NT2/D1 (cell line): ENCODE measurements at regions not wholly inside any gene's neighbourhood (a gene's known extent, or its start where the extent isn't known, plus 50 kb on each side); places are given as distances from the start of the nearest gene placed in this dataset.

Source experiments
- DNase-seq: peaks from one replicate; pipeline ENCODE4 v3.0.0-alpha.2; 2011; ENCODE audit warnings: low read depth, low spot score
- H3K27me3 ChIP-seq: 2 replicates; pipeline ENCODE4 v1.6.0; 2011; ENCODE audit warnings: mild to moderate bottlenecking; ENCODE audit not compliant: insufficient read length, insufficient read depth
- H3K36me3 ChIP-seq: 2 replicates; pipeline ENCODE4 v1.6.1; 2011; ENCODE audit warnings: mild to moderate bottlenecking, low read length, mixed read lengths; ENCODE audit not compliant: insufficient read depth, insufficient read length
- H3K4me1 ChIP-seq: 2 replicates; pipeline ENCODE4 v1.5.1; 2011; ENCODE audit not compliant: insufficient read depth, insufficient read length
- H3K4me3 ChIP-seq: 2 replicates; pipeline ENCODE4 v1.5.1; 2011; ENCODE audit warnings: low read depth; ENCODE audit not compliant: insufficient read length
- H3K9ac ChIP-seq: 2 replicates; pipeline ENCODE4 v1.6.0; 2011; ENCODE audit warnings: low read depth; ENCODE audit not compliant: insufficient read length
- H3K9me3 ChIP-seq: 2 replicates; pipeline ENCODE4 v1.5.1; 2011; ENCODE audit warnings: mild to moderate bottlenecking, low read length; ENCODE audit not compliant: insufficient read depth
- SUZ12 ChIP-seq: IDR thresholded peaks from 2 replicates; pipeline ENCODE4 v1.6.1; 2011; ENCODE audit not compliant: insufficient read length, insufficient read depth; ENCODE audit errors: extremely low read depth
- YY1 ChIP-seq: IDR thresholded peaks from 2 replicates; pipeline ENCODE4 v1.6.1; 2011; ENCODE audit not compliant: insufficient read length, insufficient read depth
- ZNF274 ChIP-seq: IDR thresholded peaks from 2 replicates; pipeline ENCODE4 v1.6.1; 2011; ENCODE audit warnings: mild to moderate bottlenecking, low read depth, low read length

GRCh38 chr3:117297065-117297464, 587.5 kb downstream of the TUSC7 start:
- no peak for DNase-seq
- Histone ChIP-seq H3K4me1 (no peaks in the 10 kb centered on the region), H3K9me3 (no peaks in the 10 kb centered on the region), H3K4me3 (no peak overlapping the region), H3K9ac (no peak overlapping the region), H3K27me3 (no peaks in the 10 kb centered on the region), H3K36me3 (no peaks in the 10 kb centered on the region)
- no peak for TF ChIP-seq YY1
- no peak for TF ChIP-seq ZNF274
- no peak for TF ChIP-seq SUZ12

GRCh38 chr3:117297541-117297940, 588.0 kb downstream of the TUSC7 start:
- no peak for DNase-seq
- H3K27me3 ChIP-seq, result no peaks in the 10 kb centered on the region
- no peak overlapping the region for H3K4me3 ChIP-seq
- no peak for TF ChIP-seq ZNF274
- TF ChIP-seq SUZ12, result no peak
- no peak for TF ChIP-seq YY1
- no peaks in the 10 kb centered on the region for H3K9me3 ChIP-seq
- no peak overlapping the region for H3K9ac ChIP-seq
- no peaks in the 10 kb centered on the region for H3K36me3 ChIP-seq
- no peaks in the 10 kb centered on the region for H3K4me1 ChIP-seq

DNA sequence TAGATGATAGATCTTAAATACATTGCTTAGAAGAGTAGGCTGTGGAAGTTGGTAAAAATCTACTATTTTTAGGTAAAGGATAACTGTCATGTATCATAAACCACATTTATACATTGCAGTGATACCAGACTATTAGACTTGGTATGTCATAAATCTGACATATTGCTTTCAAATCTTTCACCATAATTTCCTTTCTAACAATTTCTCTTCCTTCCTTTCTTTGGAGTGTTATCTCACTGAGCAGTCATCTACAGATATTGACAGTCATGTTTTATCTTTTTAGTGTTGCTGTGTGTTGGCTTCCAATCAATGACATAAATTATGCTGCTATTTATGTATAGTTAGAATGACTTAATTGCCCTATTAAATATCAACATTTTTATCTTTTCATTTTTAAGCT, 588.7 kb downstream of the TUSC7 start:
- Histone ChIP-seq H3K36me3 (no peaks in the 10 kb centered on the region), H3K9me3 (no peaks in the 10 kb centered on the region), H3K4me1 (no peaks in the 10 kb centered on the region), H3K27me3 (no peaks in the 10 kb centered on the region), H3K9ac (no peak overlapping the region), H3K4me3 (no peak overlapping the region)
- no peak for DNase-seq
- TF ChIP-seq YY1 (no peak), ZNF274 (no peak), SUZ12 (no peak)

DNA sequence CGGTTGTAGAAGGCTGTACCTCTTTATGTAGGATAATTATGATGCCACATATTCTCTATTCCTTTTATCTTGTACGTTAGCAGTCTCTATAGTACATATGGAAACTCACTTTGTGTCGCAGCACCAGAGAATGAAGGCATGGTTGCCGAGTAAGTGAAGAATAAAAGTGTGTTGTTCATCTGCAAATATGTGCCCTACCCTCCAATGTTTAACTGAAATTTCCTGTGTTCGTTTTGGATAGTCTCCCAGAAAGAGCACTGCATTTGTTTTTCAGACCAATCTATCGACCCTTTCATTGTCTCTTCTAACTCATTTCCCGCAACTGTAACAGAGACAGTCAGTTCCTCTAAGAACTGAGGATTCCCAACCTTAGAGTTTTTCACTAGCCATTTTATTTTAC, 592.8 kb downstream of the TUSC7 start:
- H3K4me3 ChIP-seq, result no peak overlapping the region
- no peak overlapping the region for H3K9ac ChIP-seq
- TF ChIP-seq SUZ12 (no peak), YY1 (no peak), ZNF274 (no peak)
- no peaks in the 10 kb centered on the region for H3K4me1 ChIP-seq
- no peaks in the 10 kb centered on the region for H3K27me3 ChIP-seq
- no peaks in the 10 kb centered on the region for H3K9me3 ChIP-seq
- H3K36me3 ChIP-seq, result no peaks in the 10 kb centered on the region
- no peak for DNase-seq

DNA sequence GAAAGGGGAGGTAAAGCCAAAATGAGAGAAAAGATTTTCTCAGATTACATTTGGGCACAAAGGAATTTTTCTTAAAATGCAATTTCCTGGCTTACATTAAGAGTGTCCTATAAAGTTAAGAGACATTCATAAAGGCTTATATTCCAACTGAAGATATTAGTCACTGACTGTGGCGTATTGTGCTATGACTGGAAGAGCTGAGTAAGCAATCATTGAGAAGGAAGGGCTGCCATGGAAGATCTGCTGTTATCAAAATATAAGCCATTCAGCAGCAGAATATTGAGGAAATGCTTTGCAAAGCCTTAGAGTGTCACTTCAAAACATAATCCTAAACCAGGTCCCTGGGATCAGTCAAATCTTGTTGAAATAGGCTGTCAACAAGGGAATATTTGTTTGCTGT, 593.9 kb downstream of the TUSC7 start:
- Histone ChIP-seq H3K36me3 (no peaks in the 10 kb centered on the region), H3K9me3 (no peaks in the 10 kb centered on the region), H3K27me3 (no peaks in the 10 kb centered on the region), H3K9ac (no peak overlapping the region), H3K4me3 (no peak overlapping the region), H3K4me1 (no peaks in the 10 kb centered on the region)
- no peak for DNase-seq
- TF ChIP-seq SUZ12 (no peak), ZNF274 (no peak), YY1 (no peak)

DNA sequence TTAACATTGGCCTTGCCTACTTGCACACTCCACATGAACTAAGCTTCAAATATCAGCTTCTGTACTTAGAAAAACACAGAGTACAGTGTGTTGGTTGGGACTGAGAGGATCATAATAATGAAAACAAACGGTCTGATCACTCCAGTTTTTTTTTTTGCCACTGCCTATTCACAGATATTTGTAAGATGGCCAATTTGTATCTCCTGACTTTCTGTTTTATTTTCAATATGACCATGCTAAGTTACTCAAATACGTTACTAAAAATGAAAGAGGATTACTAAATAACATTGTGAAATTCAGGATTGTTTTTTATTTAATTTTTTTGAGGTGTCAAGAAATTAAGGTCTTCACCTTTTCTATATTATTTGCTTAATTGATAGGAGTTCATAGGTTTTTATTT, 595.1 kb downstream of the TUSC7 start:
- no peak for DNase-seq
- Histone ChIP-seq H3K4me3 (no peak overlapping the region), H3K9me3 (no peaks in the 10 kb centered on the region), H3K4me1 (no peaks in the 10 kb centered on the region), H3K9ac (no peak overlapping the region), H3K27me3 (no peaks in the 10 kb centered on the region), H3K36me3 (no peaks in the 10 kb centered on the region)
- TF ChIP-seq ZNF274, result no peak
- no peak for TF ChIP-seq SUZ12
- no peak for TF ChIP-seq YY1

DNA sequence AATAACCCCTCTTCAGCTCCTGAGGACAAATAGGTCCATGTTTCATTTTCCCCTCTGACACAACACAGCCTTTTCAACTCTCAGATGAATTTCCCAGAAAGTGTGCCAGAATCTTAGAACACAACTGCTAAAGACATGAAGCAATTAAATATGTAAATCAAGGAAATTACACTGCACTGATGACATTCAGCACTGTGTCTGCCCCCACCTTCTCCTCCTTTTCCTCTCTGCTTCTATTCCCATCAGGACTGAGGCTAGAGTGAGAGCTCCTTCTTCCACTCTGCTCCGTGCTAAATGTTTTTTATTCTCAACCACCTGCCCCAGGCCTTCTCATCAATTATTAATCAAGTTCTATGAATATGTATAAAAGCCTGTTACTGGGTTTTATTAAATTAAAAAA, 596.1 kb downstream of the TUSC7 start:
- no peaks in the 10 kb centered on the region for H3K9me3 ChIP-seq
- TF ChIP-seq SUZ12 (no peak), YY1 (no peak), ZNF274 (no peak)
- H3K4me3 ChIP-seq, result no peak overlapping the region
- H3K27me3 ChIP-seq, result no peaks in the 10 kb centered on the region
- no peak overlapping the region for H3K9ac ChIP-seq
- no peak for DNase-seq
- no peaks in the 10 kb centered on the region for H3K36me3 ChIP-seq
- H3K4me1 ChIP-seq, result no peaks in the 10 kb centered on the region

GRCh38 chr3:117306299-117306698, 596.7 kb downstream of the TUSC7 start:
- no peak for DNase-seq
- H3K36me3 ChIP-seq, result no peaks in the 10 kb centered on the region

More at GRCh38 chr3:117306299-117306698, 596.7 kb downstream of the TUSC7 start:
- no peak overlapping the region for H3K4me3 ChIP-seq
- no peak overlapping the region for H3K9ac ChIP-seq
- no peaks in the 10 kb centered on the region for H3K9me3 ChIP-seq
- no peaks in the 10 kb centered on the region for H3K4me1 ChIP-seq
- TF ChIP-seq SUZ12 (no peak), ZNF274 (no peak), YY1 (no peak)
- H3K27me3 ChIP-seq, result no peaks in the 10 kb centered on the region
